PFSK-1 (cell line): ENCODE measurements at regions not wholly inside any gene's neighbourhood (a gene's known extent, or its start where the extent isn't known, plus 50 kb on each side); places are given as distances from the start of the nearest gene placed in this dataset.

Experiments
- FOXP2 ChIP-seq: optimal IDR thresholded peaks from 2 replicates; pipeline ENCODE3; 2011; ENCODE audit warnings: borderline replicate concordance, control low read depth, inconsistent platforms; ENCODE audit not compliant: insufficient read depth; ENCODE audit errors: extremely low read length, extremely low read depth
- POLR2AphosphoS5 ChIP-seq: IDR thresholded peaks from 2 replicates; pipeline ENCODE4 v1.6.1; 2012; ENCODE audit warnings: low read depth, mild to moderate bottlenecking, control low read depth, low read length, moderate library complexity
- SIN3A ChIP-seq: IDR thresholded peaks from 2 replicates; pipeline ENCODE4 v1.6.1; 2012; ENCODE audit warnings: mild to moderate bottlenecking, low read length, moderate library complexity, borderline replicate concordance; ENCODE audit not compliant: insufficient read depth
- TAF1 ChIP-seq: IDR thresholded peaks from 2 replicates; pipeline ENCODE4 v1.6.1; 2012; ENCODE audit warnings: low read length, control low read depth, borderline replicate concordance; ENCODE audit not compliant: insufficient read depth
- TF ChIP-seq, protein P1 (sequence below), 2 experiments: IDR thresholded peaks; 2 replicates each; pipeline versions ENCODE4 v1.6.1 to v1.8.0; 2011 to 2012; ENCODE audit warnings: low read depth in 2 of 2, low read length in 2 of 2, control low read depth in 1 of 2, inconsistent platforms in 1 of 2, mild to moderate bottlenecking in 1 of 2, moderate library complexity in 1 of 2; ENCODE audit not compliant: insufficient read depth in 1 of 2

DNA sequence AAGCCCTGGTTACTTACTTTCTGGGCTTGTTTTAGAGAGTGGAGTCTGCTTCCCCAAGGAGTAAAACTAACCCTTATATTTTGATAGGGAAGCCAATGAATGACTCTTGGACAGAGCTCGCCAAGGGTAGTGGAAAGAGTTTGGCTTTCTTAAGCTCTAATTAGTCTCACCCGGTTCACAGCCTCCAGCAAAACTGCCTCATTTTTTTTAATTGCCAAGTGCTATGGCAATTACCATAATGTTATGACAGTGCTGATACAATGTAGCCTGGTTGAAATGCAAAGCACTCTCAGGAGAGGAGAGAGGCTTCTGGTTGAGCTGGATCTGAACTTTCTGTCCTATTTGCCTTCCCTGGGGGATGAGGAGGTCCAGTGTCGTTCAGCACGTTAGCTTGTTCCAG, 376.1 kb upstream of the CHRM2 start:
- TF ChIP-seq POLR2AphosphoS5 (no peak), SIN3A (no peak), TAF1 (no peak), FOXP2 (no peak)
- TF ChIP-seq, protein P1, sequence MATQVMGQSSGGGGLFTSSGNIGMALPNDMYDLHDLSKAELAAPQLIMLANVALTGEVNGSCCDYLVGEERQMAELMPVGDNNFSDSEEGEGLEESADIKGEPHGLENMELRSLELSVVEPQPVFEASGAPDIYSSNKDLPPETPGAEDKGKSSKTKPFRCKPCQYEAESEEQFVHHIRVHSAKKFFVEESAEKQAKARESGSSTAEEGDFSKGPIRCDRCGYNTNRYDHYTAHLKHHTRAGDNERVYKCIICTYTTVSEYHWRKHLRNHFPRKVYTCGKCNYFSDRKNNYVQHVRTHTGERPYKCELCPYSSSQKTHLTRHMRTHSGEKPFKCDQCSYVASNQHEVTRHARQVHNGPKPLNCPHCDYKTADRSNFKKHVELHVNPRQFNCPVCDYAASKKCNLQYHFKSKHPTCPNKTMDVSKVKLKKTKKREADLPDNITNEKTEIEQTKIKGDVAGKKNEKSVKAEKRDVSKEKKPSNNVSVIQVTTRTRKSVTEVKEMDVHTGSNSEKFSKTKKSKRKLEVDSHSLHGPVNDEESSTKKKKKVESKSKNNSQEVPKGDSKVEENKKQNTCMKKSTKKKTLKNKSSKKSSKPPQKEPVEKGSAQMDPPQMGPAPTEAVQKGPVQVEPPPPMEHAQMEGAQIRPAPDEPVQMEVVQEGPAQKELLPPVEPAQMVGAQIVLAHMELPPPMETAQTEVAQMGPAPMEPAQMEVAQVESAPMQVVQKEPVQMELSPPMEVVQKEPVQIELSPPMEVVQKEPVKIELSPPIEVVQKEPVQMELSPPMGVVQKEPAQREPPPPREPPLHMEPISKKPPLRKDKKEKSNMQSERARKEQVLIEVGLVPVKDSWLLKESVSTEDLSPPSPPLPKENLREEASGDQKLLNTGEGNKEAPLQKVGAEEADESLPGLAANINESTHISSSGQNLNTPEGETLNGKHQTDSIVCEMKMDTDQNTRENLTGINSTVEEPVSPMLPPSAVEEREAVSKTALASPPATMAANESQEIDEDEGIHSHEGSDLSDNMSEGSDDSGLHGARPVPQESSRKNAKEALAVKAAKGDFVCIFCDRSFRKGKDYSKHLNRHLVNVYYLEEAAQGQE (IDR thresholded peaks at IDR 0.05; ENCODE audit: insufficient read depth in 1 of 2, low read depth in 2 of 2, low read length in 2 of 2), result no peak

DNA sequence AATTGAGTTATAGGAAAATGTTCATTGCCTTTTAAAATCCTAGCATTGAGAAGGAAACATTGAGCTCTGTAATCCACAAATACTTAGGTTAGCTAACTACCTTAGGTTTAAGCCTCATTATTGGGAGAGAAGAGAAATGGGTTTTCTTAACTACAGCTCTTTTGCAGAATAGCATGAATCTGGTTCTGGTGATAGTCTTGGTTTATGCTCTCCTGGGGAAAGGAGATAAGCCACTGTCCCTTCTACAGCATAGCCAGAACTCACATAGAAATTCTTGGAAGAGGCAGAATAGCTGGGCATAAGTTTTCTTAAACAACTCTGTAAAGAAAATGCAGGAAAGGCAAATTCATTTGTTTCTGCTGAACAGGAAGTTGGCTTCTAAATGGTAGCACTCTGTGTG, 378.6 kb upstream of the CHRM2 start:
- TF ChIP-seq FOXP2, result no peak

DNA sequence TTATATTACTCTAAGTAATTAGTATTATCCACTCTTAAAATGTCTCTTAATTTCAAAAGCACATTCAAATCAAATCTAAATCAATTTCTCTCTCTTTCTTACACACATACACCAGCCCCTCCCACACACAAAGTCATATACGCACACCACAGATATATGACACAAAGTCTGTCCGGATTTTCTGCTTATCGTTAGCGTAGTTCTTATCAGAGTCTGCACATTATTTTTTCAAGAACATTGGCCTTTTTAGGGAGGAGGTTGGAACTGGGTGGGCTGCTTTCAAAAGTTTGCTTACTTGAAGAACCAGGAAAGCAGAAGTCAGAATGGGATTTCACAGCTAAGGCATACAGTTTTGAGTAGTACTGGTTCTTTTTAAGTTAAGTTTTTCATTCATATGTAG, 387.6 kb upstream of the CHRM2 start:
- TF ChIP-seq SIN3A, result no peak

DNA sequence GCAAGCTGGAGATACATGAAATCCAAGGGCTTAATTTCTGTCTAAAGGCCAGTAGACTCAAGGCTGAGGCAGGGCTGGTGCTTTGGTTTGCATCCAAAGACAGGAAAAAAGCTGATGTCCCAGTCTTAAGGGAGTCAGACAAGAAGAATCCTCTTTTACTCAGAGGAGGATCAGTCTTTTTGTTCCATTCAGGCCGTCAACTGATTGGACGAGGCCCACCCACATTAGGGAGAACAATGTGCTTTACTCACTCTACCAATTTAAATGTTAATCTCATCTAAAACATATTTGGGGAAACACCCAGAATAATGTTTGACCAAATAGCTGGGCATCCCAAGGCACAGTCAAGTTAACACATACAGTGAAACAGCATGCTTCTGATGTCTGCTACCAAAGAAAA, 388.5 kb upstream of the CHRM2 start:
- no peak for TF ChIP-seq TAF1
- TF ChIP-seq FOXP2, result no peak
- no peak for TF ChIP-seq POLR2AphosphoS5

DNA sequence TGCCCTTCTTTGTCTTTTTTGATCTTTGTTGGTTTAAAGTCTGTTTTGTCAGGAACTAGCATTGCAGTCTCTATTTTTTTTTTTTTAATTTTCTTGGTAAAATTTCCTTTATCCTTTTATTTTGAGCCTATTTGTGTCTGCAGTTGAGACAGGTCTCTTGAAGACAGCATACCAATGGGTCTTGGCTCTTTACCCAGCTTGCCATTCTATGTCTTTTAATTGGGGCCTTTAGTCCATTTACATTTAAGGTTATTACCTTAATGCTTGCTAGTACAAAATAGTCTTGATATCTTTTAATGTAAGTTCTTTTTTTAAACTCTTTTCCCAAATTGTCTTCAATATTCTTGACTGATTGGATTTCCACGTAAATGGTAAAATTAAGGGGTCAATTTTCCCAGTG, 398.3 kb upstream of the CHRM2 start:
- TF ChIP-seq, protein P1 (IDR thresholded peaks at IDR 0.05; ENCODE audit: insufficient read depth in 1 of 2, low read depth in 2 of 2, low read length in 2 of 2), result no peak
- TF ChIP-seq POLR2AphosphoS5 (no peak), TAF1 (no peak), SIN3A (no peak), FOXP2 (no peak)

DNA sequence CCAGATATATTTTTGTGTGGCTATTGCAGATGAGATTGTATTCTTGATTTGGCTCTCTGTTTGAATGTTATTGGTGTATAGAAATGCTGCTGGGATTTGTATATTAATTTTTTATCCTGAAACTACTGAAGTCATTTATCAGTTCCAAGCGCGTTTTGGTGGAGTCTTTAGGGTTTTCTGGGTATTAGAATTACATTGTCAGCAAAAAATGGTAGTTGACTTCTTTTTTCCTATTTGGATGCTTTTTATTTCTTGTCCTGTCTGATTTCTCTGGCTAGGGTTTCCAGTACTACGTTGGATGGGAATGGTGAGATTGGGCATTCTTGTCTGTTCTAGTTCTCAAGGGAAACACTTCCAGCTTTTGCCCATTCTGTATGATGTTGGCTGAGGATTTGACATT, 415.5 kb upstream of the CHRM2 start:
- TF ChIP-seq FOXP2 (no peak), POLR2AphosphoS5 (no peak), SIN3A (no peak)
- TF ChIP-seq, protein P1 (IDR thresholded peaks at IDR 0.05; ENCODE audit: insufficient read depth in 1 of 2, low read depth in 2 of 2, low read length in 2 of 2), result no peak

DNA sequence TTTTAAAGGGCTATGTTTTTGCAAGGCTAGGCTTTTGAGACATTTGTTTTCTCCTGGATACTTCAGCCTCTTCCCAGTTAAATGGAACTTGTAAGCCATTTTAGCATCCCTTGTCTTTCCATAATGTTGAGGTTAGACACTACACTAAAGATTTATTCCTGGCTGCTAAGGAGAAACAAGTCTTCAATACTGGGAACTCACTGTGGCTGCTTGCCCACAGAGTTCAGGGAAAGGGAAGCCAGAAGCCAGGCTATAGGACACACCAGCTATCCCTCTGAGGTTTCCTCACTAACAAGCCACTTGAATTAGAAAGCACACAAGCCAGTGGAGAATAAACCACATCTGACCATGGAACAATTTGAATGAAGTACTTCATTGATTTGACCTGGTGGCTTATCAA, 421.7 kb upstream of the CHRM2 start:
- TF ChIP-seq, protein P1 (IDR thresholded peaks at IDR 0.05; ENCODE audit: insufficient read depth in 1 of 2, low read depth in 2 of 2, low read length in 2 of 2), result no peak
- TF ChIP-seq FOXP2 (no peak), SIN3A (no peak), POLR2AphosphoS5 (no peak), TAF1 (no peak)
